Suprapubic skin (tissue), 3 donors: ENCODE measurements at regions not wholly inside any gene's neighbourhood (a gene's known extent, or its start where the extent isn't known, plus 50 kb on each side); places are given as distances from the start of the nearest gene placed in this dataset.

Source experiments
- POLR2A ChIP-seq, 2 donors: fragments of 450-650 bp; IDR thresholded peaks; one replicate each; pipeline ENCODE4 v1.6.1; 2017; ENCODE audit warnings: antibody characterized with exemption in 2 of 2, mild to moderate bottlenecking in 2 of 2, moderate library complexity in 2 of 2
- TF ChIP-seq, protein P1 (sequence below), 2 donors: fragments of 200-600 bp in 1 of 2; fragments of 450-650 bp in 1 of 2; sonication (generic) in 1 of 2; IDR thresholded peaks; one replicate each; pipeline ENCODE4 v1.5.1; 2016 to 2019; ENCODE audit warnings: antibody characterized with exemption in 2 of 2, mild to moderate bottlenecking in 1 of 2, moderate library complexity in 1 of 2

DNA sequence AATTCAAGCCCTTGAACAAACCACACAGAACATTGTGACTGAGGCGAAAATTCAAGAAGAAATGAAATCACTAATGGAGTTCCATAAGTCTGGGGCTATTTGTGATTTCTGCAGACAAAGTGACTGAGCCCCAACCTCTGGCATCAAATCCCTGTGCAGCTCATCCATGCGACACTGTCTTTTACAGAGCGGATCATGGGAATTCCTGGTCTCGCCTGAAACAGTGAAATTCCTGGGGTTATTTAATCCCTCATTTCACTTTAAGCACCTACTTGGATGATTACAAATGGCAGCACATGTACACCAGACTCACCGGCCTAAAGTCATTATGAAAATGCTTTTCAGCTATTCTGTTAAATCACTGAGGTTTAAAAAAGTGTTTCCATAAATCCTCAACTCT lies 102.4 kb upstream of the CDH4 start:
- TF ChIP-seq POLR2A (IDR thresholded peaks at IDR 0.05): no peak
- TF ChIP-seq, protein P1, sequence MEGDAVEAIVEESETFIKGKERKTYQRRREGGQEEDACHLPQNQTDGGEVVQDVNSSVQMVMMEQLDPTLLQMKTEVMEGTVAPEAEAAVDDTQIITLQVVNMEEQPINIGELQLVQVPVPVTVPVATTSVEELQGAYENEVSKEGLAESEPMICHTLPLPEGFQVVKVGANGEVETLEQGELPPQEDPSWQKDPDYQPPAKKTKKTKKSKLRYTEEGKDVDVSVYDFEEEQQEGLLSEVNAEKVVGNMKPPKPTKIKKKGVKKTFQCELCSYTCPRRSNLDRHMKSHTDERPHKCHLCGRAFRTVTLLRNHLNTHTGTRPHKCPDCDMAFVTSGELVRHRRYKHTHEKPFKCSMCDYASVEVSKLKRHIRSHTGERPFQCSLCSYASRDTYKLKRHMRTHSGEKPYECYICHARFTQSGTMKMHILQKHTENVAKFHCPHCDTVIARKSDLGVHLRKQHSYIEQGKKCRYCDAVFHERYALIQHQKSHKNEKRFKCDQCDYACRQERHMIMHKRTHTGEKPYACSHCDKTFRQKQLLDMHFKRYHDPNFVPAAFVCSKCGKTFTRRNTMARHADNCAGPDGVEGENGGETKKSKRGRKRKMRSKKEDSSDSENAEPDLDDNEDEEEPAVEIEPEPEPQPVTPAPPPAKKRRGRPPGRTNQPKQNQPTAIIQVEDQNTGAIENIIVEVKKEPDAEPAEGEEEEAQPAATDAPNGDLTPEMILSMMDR (IDR thresholded peaks at IDR 0.05): no peak
